WTC11 (cell line): ENCODE measurements at regions not wholly inside any gene's neighbourhood (a gene's known extent, or its start where the extent isn't known, plus 50 kb on each side); places are given as distances from the start of the nearest gene placed in this dataset.

Experiments
- ATAC-seq: fragments of 200-7000 bp; cut with Tn5 transposase; 2 replicates; pipeline ENCODE4 v1.10.0; 2021; ENCODE audit warnings: mild to moderate bottlenecking, moderate library complexity
- CTCF ChIA-PET: fragments of 300-600 bp; sonication (Branson Sonifier 250); formaldehyde crosslinking; loops from one replicate; lab custom pipeline; 2021; ENCODE audit warnings: antibody characterized with exemption; lab: Charles Lee
- POLR2A ChIA-PET: fragments of 350-600 bp; sonication (Branson Sonifier 250); formaldehyde crosslinking; loops from one replicate; lab custom pipeline; 2021; ENCODE audit warnings: antibody characterized with exemption; lab: Charles Lee
- DNase-seq: peaks from one replicate; pipeline ENCODE4 v3.0.0; 2021; ENCODE audit warnings: low spot score
- H3K27ac Mint-ChIP-seq: 2 replicates; pipeline ENCODE4 v1.8.0; 2021; ENCODE audit warnings: mixed read lengths
- H3K27me3 Mint-ChIP-seq: 2 replicates; pipeline ENCODE4 v1.8.0; 2021; ENCODE audit warnings: low read depth, mild to moderate bottlenecking, moderate library complexity, mixed read lengths
- H3K36me3 Mint-ChIP-seq: 2 replicates; pipeline ENCODE4 v1.8.0; 2021; ENCODE audit warnings: mixed read lengths
- H3K4me1 Mint-ChIP-seq: 2 replicates; pipeline ENCODE4 v1.8.0; 2022; ENCODE audit warnings: mixed read lengths
- H3K4me3 Mint-ChIP-seq: 2 replicates; pipeline ENCODE4 v1.8.0; 2021; ENCODE audit warnings: mild to moderate bottlenecking, moderate library complexity, mixed read lengths
- H3K9me3 Mint-ChIP-seq: 2 replicates; pipeline ENCODE4 v1.8.0; 2021; ENCODE audit warnings: mixed read lengths
- ATF2 ChIP-seq: sonication (generic); formaldehyde crosslinking; IDR thresholded peaks from 2 replicates; pipeline ENCODE4 v1.8.1; 2022; ENCODE audit warnings: low read depth, missing genetic modification reagents, borderline replicate concordance
- ELF4 ChIP-seq: sonication (generic); formaldehyde crosslinking; IDR thresholded peaks from 2 replicates; pipeline ENCODE4 v1.8.1; 2022; ENCODE audit warnings: low read depth, mild to moderate bottlenecking, moderate library complexity, missing genetic modification reagents
- ETV6 ChIP-seq: sonication (generic); formaldehyde crosslinking; IDR thresholded peaks from 2 replicates; pipeline ENCODE4 v1.8.1; 2022; ENCODE audit warnings: mild to moderate bottlenecking, missing genetic modification reagents
- FOXK1 ChIP-seq: sonication (generic); formaldehyde crosslinking; IDR thresholded peaks from 2 replicates; pipeline ENCODE4 v1.8.0; 2022; ENCODE audit warnings: mild to moderate bottlenecking, moderate library complexity, missing genetic modification reagents
- HMGXB4 ChIP-seq: sonication (generic); formaldehyde crosslinking; IDR thresholded peaks from 2 replicates; pipeline ENCODE4 v1.8.1; 2023; ENCODE audit warnings: mild to moderate bottlenecking, moderate library complexity, missing genetic modification reagents
- MXD4 ChIP-seq: fragments of 250-450 bp; sonication (Bioruptor Pico); IDR thresholded peaks from 2 replicates; pipeline ENCODE4 v1.8.0; 2021; ENCODE audit warnings: mild to moderate bottlenecking, moderate library complexity, borderline replicate concordance
- NFATC4 ChIP-seq: fragments of 250-450 bp; sonication (Bioruptor Pico); IDR thresholded peaks from 2 replicates; pipeline ENCODE4 v1.9.0; 2021; ENCODE audit warnings: mild to moderate bottlenecking
- OVOL2 ChIP-seq: fragments of 250-450 bp; sonication (Bioruptor Pico); IDR thresholded peaks from 2 replicates; pipeline ENCODE4 v1.9.0; 2021; ENCODE audit warnings: mild to moderate bottlenecking, borderline replicate concordance
- PREB ChIP-seq: sonication (generic); formaldehyde crosslinking; IDR thresholded peaks from 2 replicates; pipeline ENCODE4 v1.8.1; 2022; ENCODE audit warnings: mild to moderate bottlenecking, missing genetic modification reagents, moderate library complexity, borderline replicate concordance
- SOX15 ChIP-seq: fragments of 250-450 bp; sonication (Bioruptor Pico); IDR thresholded peaks from 2 replicates; pipeline ENCODE4 v1.9.0; 2021; ENCODE audit warnings: mild to moderate bottlenecking
- STAT6 ChIP-seq: sonication (generic); formaldehyde crosslinking; conservative IDR thresholded peaks from 2 replicates; pipeline ENCODE4 v1.8.1; 2023; ENCODE audit warnings: mild to moderate bottlenecking, low read depth, missing genetic modification reagents, moderate library complexity
- ZNF138 ChIP-seq: sonication (generic); formaldehyde crosslinking; conservative IDR thresholded peaks from 2 replicates; pipeline ENCODE4 v1.8.1; 2022; ENCODE audit warnings: mild to moderate bottlenecking, moderate library complexity, missing genetic modification reagents
- ZNF219 ChIP-seq: sonication (generic); formaldehyde crosslinking; IDR thresholded peaks from 2 replicates; pipeline ENCODE4 v1.8.0; 2023; ENCODE audit warnings: missing genetic modification reagents, mild to moderate bottlenecking, borderline replicate concordance
- ZNF423 ChIP-seq: fragments of 250-450 bp; sonication (Bioruptor Pico); IDR thresholded peaks from 2 replicates; pipeline ENCODE4 v2.1.2; 2022; ENCODE audit warnings: mild to moderate bottlenecking, moderate library complexity
- ZNF425 ChIP-seq: fragments of 250-450 bp; sonication (Bioruptor Pico); conservative IDR thresholded peaks from 2 replicates; pipeline ENCODE4 v1.9.0; 2021; ENCODE audit warnings: mild to moderate bottlenecking
- ZNF532 ChIP-seq: fragments of 250-450 bp; sonication (Bioruptor Pico); IDR thresholded peaks from 2 replicates; pipeline ENCODE4 v1.9.0; 2021; ENCODE audit warnings: mild to moderate bottlenecking, borderline replicate concordance

- DNase-seq, result no peak
- H3K27me3 Mint-ChIP-seq, result no peaks in the 10 kb centered on the region
- peaks cover 49% of the 10 kb centered on the region for H3K4me1 Mint-ChIP-seq
- ChIA-PET POLR2A (no interaction called here), CTCF (interaction anchor here (0.6 kb wide), 1 partner anchor 47 kb away, joined by 3 read pairs; no protein-coding TSS in a partner anchor)
- H3K27ac Mint-ChIP-seq, result no peak overlapping the region
- ATAC-seq, result no peak
- TF ChIP-seq ZNF219 (CRISPR knock-in tag), result no peak
- H3K36me3 Mint-ChIP-seq, result peaks cover 18% of the 10 kb centered on the region
- H3K4me3 Mint-ChIP-seq, result no peak overlapping the region
- H3K9me3 Mint-ChIP-seq, result peaks cover 27% of the 10 kb centered on the region
These were observed 224.4 kb upstream of the MBL2 start for GRCh38 chr10:52997007-52997406.

- no peak overlapping the region for H3K4me3 Mint-ChIP-seq
- CTCF ChIA-PET, result no interaction called here
- no peaks in the 10 kb centered on the region for H3K27me3 Mint-ChIP-seq
These were observed 221.8 kb upstream of the MBL2 start for GRCh38 chr10:52994370-52994769.

GRCh38 chr10:52993109-52993508 is 220.5 kb upstream of the MBL2 start:
- Mint-ChIP-seq H3K27me3 (no peaks in the 10 kb centered on the region), H3K36me3 (peaks cover 27% of the 10 kb centered on the region)
- DNase-seq (no peak), ATAC-seq (no peak)
- no peak for TF ChIP-seq HMGXB4 (CRISPR knock-in tag)
- TF ChIP-seq, all 79 proteins: peak for 0
- POLR2A ChIA-PET, result no interaction called here
- H3K27ac Mint-ChIP-seq, result no peak overlapping the region
- H3K9me3 Mint-ChIP-seq, result peaks cover 39% of the 10 kb centered on the region
- peaks cover 27% of the 10 kb centered on the region for H3K4me1 Mint-ChIP-seq
- CTCF ChIA-PET, result interaction anchor here (0.6 kb wide), 1 partner anchor 656 kb away, joined by 4 read pairs; no protein-coding TSS in a partner anchor
- no peak overlapping the region for H3K4me3 Mint-ChIP-seq

More at GRCh38 chr10:52994370-52994769, 221.8 kb upstream of the MBL2 start:
- H3K9me3 Mint-ChIP-seq, result peaks cover 39% of the 10 kb centered on the region
- POLR2A ChIA-PET, result no interaction called here
- no peak overlapping the region for H3K27ac Mint-ChIP-seq
- DNase-seq, result no peak
- H3K36me3 Mint-ChIP-seq, result peaks cover 27% of the 10 kb centered on the region
- TF ChIP-seq NFATC4, result no peak
- no peak for TF ChIP-seq FOXK1 (CRISPR knock-in tag)
- no peak for TF ChIP-seq ZNF138 (CRISPR knock-in tag)
- no peak for TF ChIP-seq ATF2 (CRISPR knock-in tag)
- no peak for TF ChIP-seq ZNF423
- no peak for TF ChIP-seq PREB (CRISPR knock-in tag)
- TF ChIP-seq OVOL2 (CRISPR knock-in tag), result no peak
- TF ChIP-seq MXD4, result no peak
- no peak for TF ChIP-seq SOX15 (CRISPR knock-in tag)
- TF ChIP-seq STAT6 (CRISPR knock-in tag), result no peak
- no peak for TF ChIP-seq ETV6 (CRISPR knock-in tag)
- TF ChIP-seq, all 79 proteins: peak for 0
- peaks cover 39% of the 10 kb centered on the region for H3K4me1 Mint-ChIP-seq
- ATAC-seq, result no peak

GRCh38 chr10:52992567-52992966 is 220.0 kb upstream of the MBL2 start:
- ATAC-seq (no peak), DNase-seq (no peak)
- Mint-ChIP-seq H3K4me1 (peaks cover 22% of the 10 kb centered on the region), H3K36me3 (peaks cover 26% of the 10 kb centered on the region), H3K27me3 (no peaks in the 10 kb centered on the region), H3K4me3 (no peak overlapping the region), H3K9me3 (peaks cover 35% of the 10 kb centered on the region), H3K27ac (no peak overlapping the region)
- CTCF ChIA-PET, result no interaction called here
- POLR2A ChIA-PET, result no interaction called here
- TF ChIP-seq ELF4 (CRISPR knock-in tag) (no peak), ZNF532 (no peak), ZNF425 (no peak)
